HG03571 (cell line): ENCODE measurements at regions not wholly inside any gene's neighbourhood (a gene's known extent, or its start where the extent isn't known, plus 50 kb on each side); places are given as distances from the start of the nearest gene placed in this dataset.

Experiments used
- ATAC-seq: cut with Tn5 transposase; IDR thresholded peaks from one replicate; pipeline ENCODE4 v1.9.1; 2021; ENCODE audit not compliant: unreplicated experiment

DNA sequence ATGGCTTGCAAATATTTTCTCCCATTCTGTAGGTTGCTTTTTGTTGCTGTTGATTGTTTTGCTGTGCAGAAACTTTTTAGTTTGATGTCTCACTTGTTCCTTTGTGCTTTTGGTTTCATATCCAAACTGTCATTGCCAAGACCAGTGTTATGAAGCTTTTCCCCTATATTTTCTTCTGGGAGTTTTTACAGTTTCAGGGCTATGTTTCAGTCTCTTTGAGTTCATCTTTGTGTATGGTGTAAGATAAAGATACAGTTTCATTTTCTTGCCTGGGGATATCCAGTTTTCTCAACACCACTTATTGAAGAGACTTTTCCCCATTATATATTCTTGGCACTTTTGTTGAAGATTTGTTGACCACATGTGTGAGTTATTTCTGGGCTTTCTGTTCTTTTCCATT, 139.9 kb downstream of the MRPL57 start:
- ATAC-seq: no peak

DNA sequence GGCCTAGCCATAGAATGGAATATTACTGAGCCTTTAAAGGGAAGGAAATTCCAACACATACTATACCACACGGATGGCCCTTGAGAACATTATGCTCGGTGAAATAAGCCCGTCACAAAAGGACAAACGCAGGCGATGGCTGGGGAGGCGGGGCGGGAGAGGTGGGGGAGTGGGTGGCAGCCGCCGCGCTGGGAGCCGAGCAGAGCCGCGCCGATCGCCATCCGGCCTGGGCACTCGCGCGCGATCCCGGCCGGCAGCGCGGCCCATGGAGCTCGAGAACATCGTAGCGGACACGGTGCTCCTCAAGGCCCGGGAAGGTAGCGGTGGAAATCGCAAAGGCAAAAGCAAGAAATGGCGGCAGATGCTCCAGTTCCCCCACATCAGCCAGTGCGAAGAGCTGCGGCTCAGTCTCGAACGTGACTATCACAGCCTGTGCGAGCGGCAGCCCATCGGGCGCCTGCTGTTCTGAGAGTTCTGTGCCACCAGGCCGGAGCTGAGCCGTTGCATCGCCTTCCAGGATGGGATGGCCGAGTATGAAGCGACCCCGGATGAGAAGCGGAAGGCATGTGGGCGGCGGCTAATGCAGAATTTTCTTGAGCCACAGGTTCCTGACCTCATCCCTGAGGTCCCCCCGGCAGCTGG, 140.1 kb downstream of the ZDHHC20 start:
- ATAC-seq: no peak

DNA sequence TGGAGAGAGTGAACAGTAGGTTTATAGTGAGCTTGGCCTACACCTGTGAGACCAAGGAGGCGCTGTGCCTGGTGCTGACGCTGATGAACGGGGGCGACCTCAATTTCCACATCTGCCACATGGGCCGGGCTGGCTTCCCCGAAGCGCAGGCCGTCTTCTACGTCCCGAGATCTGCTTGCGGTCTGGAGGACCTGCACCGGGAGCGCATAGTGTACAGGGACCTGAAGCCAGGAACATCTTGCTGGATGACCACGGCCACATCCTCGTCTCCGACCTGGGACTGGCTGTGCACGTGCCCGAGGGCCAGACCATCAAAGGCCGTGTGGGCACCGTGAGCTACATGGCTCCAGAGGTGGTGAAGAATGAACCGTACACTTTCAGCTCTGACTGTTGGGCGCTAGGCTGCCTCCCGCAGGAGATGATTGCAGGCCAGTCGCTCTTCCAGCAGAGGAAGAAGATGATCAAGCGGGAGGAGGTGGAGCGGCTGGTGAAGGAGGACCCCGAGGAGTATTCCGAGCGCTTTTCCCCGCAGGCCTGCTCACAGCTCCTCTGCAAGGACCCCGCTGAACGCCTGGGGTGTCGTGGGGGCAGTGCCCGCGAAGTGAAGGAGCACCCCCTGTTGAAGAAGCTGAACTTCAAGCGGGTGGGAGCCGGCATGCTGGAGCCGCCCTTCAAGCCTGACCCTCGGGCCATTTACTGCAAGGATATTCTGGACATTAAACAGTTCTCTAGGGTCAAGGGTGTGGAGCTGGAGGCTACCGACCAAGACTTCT, 139.0 kb downstream of the ZDHHC20 start:
- no peak for ATAC-seq

DNA sequence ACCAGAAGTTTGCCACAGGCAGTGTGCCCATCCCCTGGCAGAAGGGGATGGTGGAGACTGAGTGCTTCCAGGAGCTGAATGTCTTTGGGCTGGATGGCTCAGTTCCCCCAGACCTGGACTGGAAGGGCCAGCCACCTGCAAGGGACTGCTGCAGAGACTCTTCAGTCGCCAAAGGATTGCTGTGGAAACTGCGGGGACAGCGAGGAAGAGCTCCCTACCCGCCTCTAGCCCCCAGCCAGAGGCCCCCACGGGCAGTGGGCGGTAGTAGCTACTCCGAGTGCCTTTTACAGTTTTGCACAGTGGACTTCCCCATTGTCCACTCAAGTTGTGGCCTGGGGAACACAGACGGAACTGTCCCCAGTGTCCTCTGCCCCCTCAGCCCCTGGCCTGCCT, 138.5 kb downstream of the ZDHHC20 start:
- no peak for ATAC-seq

DNA sequence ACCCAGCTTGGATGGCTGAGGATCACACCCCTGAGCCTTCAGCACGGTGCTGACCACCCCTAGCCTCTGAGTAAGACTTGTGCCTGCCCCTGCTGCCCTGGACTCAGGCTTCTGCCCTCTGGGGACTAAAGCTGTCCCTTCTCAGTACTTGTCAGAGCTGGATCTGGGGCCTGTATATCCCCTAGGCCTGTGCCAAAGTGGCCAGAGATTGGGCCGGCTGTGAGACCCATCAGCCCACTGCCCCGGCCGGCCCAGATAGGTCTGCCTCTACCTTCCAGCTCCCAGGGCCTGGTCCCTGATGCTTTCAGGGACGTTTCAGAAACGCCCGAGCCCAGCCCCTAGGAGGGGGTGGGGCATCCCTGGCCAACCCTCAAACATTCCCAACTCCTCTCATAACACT, 137.8 kb downstream of the ZDHHC20 start:
- ATAC-seq: no peak

DNA sequence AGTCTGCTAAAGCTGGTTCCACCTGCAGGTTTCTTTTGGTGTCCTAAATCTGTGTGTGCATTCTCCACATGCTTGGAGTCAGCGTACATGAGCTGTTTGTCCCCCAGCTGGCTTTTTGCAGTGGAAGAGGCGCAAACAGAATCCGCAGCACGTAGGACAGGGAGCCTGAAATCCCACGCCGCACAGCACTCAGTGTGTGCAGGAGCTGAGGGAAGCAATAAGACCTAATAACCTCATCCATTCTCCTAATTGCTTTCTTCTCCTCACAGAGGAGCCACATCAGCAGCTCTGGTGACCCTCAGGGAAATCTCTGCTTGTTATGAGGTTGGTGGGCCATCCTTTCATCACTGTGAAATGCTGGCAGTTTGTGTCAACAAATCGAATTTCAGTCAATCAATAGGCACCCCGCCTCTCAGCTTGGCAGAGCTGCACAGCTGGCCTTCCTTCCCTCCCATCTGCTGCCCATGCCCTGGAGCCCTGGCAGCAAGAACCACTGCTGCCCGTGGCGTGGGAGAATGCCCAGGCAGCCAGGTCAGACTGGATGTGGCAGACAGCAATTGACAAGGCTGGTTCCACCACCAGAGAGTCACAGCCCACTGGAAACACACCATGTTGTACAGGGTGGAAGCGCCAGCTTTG, 136.7 kb downstream of the ZDHHC20 start:
- ATAC-seq: no peak
